AG04450 (cell line): ENCODE measurements at regions not wholly inside any gene's neighbourhood (a gene's known extent, or its start where the extent isn't known, plus 50 kb on each side); places are given as distances from the start of the nearest gene placed in this dataset.

Experiments used
- CTCF ChIA-PET: fragments of 300-600, 350-600 bp; formaldehyde crosslinking; extraction: SDS; loops from one replicate; lab custom pipeline; 2022; ENCODE audit warnings: antibody characterized with exemption, inconsistent platforms; lab: Charles Lee
- POLR2A ChIA-PET: fragments of 350-600 bp; formaldehyde crosslinking; extraction: SDS; loops from one replicate; lab custom pipeline; 2021; ENCODE audit warnings: antibody characterized with exemption, inconsistent platforms; lab: Yijun Ruan, JAX
- DNase-seq: peaks from one replicate; pipeline ENCODE4 v3.0.0-alpha.2; 2011; ENCODE audit warnings: low read depth, low spot score
- H3K27ac ChIP-seq: one replicate; pipeline ENCODE4 v1.5.1; 2012; ENCODE audit warnings: low read depth, low read length, control low read depth
- H3K27me3 ChIP-seq: one replicate; pipeline ENCODE4 v1.6.0; 2012; ENCODE audit warnings: low read length; ENCODE audit not compliant: control insufficient read depth, insufficient read depth
- H3K4me3 ChIP-seq: 2 replicates; pipeline ENCODE4 v1.5.1; 2011; ENCODE audit warnings: mild to moderate bottlenecking, low read depth, low read length, control low read depth
- H3K9me3 ChIP-seq: 2 replicates; pipeline ENCODE4 v1.5.1; 2012; ENCODE audit warnings: low read length; ENCODE audit not compliant: control insufficient read depth, insufficient read depth
- TF ChIP-seq, protein P1 (sequence below): IDR thresholded peaks from 2 replicates; pipeline ENCODE4 v1.5.1; 2011; ENCODE audit warnings: low read depth, low read length, control low read depth, inconsistent platforms

DNA sequence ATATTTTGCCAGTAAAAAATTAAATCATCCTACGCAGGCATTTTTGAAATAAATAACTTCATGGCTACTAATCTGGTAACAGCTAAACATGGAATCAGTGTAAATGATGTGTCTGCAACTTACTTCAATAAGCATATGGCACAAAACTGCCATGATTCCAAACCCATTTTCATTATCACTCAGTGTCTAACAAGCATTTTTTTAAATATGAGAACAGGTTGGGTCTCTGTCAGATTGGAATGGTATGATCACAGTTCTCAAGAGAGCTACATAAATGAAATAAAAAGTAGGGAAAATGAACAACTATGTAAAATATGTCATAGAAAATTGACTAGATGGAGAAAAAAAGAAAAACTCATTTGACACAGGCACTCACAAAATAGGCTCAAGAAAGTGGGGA, 476.9 kb upstream of the NWD2 start:
- ChIA-PET CTCF (no interaction called here), POLR2A (no interaction called here)
- TF ChIP-seq, protein P1, sequence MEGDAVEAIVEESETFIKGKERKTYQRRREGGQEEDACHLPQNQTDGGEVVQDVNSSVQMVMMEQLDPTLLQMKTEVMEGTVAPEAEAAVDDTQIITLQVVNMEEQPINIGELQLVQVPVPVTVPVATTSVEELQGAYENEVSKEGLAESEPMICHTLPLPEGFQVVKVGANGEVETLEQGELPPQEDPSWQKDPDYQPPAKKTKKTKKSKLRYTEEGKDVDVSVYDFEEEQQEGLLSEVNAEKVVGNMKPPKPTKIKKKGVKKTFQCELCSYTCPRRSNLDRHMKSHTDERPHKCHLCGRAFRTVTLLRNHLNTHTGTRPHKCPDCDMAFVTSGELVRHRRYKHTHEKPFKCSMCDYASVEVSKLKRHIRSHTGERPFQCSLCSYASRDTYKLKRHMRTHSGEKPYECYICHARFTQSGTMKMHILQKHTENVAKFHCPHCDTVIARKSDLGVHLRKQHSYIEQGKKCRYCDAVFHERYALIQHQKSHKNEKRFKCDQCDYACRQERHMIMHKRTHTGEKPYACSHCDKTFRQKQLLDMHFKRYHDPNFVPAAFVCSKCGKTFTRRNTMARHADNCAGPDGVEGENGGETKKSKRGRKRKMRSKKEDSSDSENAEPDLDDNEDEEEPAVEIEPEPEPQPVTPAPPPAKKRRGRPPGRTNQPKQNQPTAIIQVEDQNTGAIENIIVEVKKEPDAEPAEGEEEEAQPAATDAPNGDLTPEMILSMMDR: no peak
- no peak for DNase-seq
- Histone ChIP-seq H3K27ac (no peak overlapping the region), H3K4me3 (no peak overlapping the region), H3K27me3 (no peaks in the 10 kb centered on the region), H3K9me3 (peaks cover 11% of the 10 kb centered on the region; the same call in 1 of the 2 replicates)

DNA sequence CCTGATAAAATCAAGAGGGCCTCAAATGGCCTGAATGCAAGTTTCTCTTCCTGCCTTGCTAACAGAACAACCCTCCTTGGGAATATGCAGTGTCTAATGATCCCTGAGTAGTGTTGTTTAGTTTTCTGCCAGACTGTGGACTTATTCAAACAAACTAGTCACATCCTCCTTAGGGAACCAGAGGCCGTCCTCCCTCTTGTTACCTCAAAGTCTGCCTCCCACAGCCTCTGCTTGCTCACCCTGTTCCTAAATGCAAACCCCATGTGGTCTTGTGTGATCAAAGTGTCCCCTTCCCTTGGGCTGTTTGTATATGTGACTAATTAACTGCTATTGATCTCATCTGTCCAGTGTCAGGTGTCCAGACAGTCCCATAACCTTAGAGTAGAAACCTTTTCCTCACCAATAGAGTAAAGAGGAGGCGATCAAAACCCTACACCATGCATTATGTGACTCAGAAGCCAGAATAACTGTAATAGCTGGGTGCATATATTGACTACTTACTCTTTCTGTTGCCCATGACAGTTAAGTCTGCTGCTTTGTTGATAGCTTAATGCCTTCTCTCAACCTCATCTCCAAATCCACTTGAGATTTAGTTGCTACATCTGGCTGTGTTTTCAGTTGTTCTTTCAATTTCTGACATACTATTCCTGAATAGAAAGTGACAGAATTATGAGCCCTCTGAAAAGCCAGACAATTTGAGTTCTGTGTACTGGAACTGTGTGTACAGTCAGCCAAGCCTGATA, 473.0 kb upstream of the NWD2 start:
- no peak overlapping the region for H3K27ac ChIP-seq
- no peaks in the 10 kb centered on the region for H3K27me3 ChIP-seq
- DNase-seq: no peak
- CTCF ChIA-PET: no interaction called here
- TF ChIP-seq, protein P1: no peak
- POLR2A ChIA-PET: no interaction called here
- peaks cover 10% of the 10 kb centered on the region; the same call in 1 of the 2 replicates for H3K9me3 ChIP-seq
- H3K4me3 ChIP-seq: no peak overlapping the region

DNA sequence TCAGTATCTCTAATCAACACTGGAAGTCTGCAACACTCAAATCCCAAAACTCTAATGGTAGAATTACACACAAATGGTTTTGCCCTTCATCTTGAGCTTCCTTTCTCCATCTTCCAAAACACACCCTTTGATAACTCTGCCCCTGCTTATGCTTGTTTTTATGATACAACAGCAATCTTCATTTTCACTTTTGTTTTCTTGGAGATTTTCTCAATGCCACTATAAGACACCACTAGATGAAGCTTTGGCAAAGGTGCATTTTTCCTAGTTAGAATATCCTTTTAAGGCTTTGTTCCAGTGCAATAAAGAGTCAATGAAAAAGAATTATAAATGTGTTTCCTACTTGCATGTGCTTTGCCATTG, 472.4 kb upstream of the NWD2 start:
- Histone ChIP-seq H3K27me3 (no peaks in the 10 kb centered on the region), H3K4me3 (no peak overlapping the region), H3K27ac (no peak overlapping the region), H3K9me3 (peaks cover 10% of the 10 kb centered on the region; the same call in 1 of the 2 replicates)
- no peak for DNase-seq
- ChIA-PET CTCF (no interaction called here), POLR2A (no interaction called here)
- TF ChIP-seq, protein P1: no peak

DNA sequence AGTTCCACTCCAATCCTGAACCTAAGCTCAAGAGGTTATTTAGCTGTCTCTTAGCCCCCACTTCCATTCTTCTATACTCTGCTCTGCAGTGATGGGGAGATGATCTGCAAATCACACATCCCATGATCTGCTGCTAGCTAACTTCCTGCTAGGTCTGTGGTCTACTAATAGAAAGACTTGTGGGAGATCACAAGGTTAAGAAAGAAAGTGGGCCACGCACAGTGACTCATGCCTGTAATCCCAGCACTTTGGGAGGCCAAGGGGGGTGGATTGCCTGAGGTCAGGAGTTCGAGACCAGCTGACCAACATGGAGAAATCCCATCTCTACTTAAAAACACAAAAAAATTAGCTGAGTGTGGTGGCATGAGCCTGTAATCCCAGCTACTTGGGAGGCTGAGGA, 471.1 kb upstream of the NWD2 start:
- DNase-seq: no peak
- ChIA-PET POLR2A (no interaction called here), CTCF (no interaction called here)

DNA sequence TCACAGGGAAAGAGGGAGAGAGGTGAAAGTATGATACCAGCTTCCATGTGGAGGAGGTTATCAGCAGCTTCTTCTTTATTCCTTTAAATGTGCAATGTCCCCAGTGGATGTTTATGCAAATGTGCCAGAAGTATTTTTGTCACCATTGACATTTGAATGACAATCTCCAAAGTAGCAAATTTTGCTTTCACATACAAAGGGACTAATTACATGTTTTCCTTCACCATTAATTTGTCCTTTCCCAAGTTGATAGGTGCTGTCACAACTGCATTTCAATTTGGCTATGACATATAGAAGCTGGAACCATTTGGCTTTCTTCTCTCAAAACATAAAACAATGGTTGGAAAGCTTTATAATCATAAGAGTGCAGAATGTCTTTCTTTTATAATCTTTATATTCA, 469.0 kb upstream of the NWD2 start:
- TF ChIP-seq, protein P1: no peak
- ChIA-PET CTCF (no interaction called here), POLR2A (no interaction called here)
- Histone ChIP-seq H3K27ac (no peak overlapping the region), H3K4me3 (no peak overlapping the region), H3K9me3 (peaks cover 11% of the 10 kb centered on the region), H3K27me3 (no peaks in the 10 kb centered on the region)
- DNase-seq: no peak

More for the DNA sequence above, 471.1 kb upstream of the NWD2 start:
- Histone ChIP-seq H3K27ac (no peak overlapping the region), H3K4me3 (no peak overlapping the region), H3K27me3 (no peaks in the 10 kb centered on the region), H3K9me3 (peaks cover 7% of the 10 kb centered on the region; the same call in 1 of the 2 replicates)
- TF ChIP-seq, protein P1: no peak
